GM18517 (cell line): ENCODE measurements at regions not wholly inside any gene's neighbourhood (a gene's known extent, or its start where the extent isn't known, plus 50 kb on each side); places are given as distances from the start of the nearest gene placed in this dataset.
A peak's percentile ranks its signal among the peaks of the same experiment; 100 is the strongest.

Source experiments
- ATAC-seq: cut with Tn5 transposase; IDR thresholded peaks from one replicate; pipeline ENCODE4 v1.9.1; 2021; ENCODE audit warnings: mild to moderate bottlenecking, moderate library complexity; ENCODE audit not compliant: unreplicated experiment

DNA sequence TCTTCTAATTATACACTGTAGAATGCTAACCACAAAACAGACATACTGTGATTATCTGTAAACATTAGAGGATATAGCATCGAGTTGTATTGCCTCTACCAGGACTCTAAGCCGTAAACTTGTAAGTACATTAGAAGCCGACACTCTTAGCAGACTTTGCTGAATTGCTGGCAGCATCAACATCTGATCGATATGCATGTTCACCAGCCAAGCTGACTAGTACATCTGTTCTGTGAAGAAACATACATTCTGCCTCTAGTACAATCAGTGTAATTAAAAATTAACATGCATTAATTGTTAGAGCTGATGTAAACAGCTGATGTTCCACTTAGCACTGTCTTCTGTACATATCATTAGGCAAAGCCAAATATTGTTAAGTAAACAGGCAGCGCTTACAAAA, 502.2 kb downstream of the NR4A2 start:
- no peak for ATAC-seq

DNA sequence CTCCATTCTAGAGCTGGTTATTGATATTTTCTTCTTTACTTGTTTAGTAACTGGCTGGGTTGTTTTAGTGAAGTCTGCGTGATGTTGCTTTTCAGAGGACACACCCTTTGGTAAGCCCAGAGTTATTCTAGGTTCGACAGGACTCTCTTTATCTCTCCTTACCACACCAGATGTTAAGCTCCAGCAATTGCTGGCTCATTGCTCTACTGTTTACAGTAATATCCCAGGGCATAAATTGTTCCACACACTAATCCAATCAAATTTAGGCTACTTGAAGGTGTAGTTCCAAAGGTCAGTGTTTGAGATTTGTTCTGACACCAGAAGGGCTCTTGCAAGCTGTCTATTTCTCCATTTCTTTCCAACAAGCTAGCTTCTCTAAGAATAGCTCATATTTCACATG, 506.6 kb downstream of the NR4A2 start:
- no peak for ATAC-seq

DNA sequence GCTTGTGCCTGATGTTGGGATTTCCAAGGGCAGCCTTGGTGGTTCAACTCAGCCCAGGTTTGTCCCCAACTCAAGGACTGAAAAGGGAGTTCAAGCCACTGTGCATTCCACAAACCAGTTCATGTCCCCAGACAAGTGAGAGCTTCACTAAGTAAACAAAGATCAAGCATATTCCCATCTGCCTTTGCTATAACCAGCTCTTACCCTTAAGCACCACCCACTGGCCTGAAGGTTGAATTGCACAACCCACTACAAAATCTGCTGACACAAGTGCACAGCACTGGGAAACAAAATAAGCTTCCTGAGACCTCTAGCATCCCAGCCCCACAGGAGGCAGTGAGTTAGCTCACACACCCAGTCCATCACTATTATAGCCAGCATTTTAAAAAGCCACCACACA, 516.7 kb downstream of the NR4A2 start:
- peak; percentile 89 for ATAC-seq

DNA sequence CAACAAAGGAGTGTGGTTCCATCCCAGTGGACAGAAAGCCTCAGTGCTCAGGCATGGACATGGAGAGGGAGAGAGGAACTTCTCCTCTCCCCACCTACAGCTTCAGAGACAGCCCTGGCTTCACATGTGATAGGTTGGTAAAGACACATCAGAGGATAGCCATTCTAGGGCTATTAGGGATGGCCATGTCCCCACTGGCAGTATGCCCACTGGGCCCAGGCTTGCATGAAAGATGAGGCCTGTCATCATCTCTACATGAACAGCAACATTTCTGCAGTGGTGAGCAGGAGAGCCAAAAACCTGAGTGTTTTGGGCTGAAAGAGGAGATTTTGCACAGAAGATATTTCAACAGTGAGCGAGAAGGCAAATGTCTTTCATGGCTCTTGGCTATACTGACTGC, 517.2 kb downstream of the NR4A2 start:
- ATAC-seq, result peak; percentile 6

DNA sequence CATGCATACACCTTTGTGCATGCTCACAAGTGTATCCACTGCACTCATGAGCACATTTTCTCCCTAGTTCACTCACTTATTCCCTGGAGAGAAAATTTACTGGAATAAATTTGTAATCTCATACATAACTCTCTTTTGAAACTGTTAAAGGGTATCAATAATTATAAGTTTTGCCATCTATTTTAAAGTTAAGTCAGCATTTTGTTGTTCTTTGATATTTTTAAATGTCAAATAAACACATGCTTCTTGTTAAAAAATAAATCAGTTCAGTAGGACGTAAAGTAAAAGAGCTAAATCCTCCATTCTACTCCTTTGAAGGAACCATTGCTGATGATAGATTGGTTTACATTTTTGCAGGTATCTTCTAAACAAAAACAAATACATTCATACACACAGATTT, 522.1 kb downstream of the NR4A2 start:
- no peak for ATAC-seq

DNA sequence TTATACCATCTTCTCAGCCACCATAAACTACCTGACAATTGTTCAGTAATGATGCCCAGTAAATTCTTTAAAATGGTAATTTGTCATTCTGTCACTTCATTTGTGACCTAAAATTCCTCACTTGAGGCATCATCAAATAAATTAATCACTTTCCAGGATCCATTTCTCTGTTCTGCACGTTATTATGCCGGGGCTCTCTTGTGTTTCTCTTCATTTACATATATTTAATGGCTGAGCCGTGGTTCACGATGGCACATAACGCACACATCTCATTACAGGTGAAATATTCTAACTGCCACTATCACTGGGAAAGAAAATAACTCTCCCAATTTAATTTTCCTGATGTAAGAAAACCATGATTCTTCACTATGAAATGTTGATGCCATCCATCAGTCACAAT, 529.6 kb downstream of the NR4A2 start:
- no peak for ATAC-seq

DNA sequence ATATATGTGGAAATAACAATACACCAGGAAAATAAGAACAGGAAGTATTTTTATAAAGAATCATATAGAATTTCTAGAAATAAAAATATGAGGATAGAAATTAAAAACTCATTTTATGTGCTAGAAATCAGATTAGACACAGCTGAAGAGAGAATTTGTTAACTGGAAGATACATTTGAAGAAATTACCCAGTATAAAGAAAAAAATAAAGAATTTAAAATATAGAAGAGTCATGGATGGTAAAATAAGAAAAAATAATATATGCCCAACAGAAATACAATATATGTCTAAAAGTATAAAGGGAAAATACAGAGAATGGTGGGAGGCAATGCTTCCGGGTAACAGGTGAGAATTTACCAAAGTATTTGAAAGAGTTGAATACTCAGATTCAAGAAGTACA, 539.9 kb downstream of the NR4A2 start:
- no peak for ATAC-seq

DNA sequence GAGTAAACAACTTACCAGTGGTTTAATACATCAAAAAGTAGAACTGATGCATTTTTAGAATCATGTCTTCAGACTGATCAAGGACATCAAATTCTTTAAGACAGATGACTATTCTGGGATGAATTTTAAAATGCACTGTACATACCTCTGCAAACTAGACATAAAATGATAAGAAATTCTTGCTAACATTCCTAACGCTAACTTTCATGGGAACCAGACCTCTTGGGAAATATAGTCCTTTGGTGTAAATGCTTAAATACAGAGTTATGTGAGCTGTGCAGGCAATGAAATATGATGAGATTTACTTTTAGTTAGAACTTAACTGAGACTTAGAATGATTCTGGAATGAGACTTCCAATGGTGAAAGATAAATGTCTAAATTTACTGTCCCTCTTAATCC, 562.0 kb downstream of the NR4A2 start:
- ATAC-seq, result no peak

DNA sequence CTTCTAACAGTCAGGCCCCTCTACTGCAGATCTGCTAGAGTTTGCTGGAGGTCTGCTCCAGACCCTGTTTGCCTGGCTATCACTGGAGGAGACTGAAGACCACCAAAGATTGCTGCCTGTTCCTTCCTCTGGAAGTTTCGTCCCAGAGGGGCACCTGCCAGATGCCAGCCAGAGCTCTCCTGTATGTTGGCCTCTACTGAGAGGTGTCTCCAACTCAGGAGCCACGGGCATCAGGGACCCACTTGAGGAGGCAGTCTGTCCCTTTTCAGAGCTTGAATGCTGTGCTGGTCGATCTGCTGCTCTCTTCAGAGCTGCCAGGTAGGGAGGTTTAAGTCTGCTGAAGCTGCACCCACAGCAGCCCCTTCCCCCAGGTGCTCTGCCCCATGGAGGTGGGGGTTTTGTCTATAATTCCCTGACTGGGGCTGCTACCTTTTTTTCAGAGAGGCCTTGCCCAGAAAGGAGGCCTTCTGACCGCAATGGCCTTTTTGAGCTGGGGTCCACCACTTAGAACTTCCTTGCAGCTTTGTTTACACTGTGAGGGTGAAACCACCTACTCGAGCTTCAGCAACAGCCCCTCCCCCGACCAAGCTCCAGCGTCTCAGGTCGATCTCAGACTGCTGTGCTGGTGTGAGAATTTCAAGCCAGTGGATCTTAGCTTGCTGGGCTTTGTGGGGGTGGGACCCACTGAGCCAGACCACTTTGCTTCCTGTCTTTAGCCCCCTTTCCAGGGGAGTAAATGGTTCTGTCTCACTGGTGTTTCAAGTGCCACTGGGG, 566.0 kb downstream of the NR4A2 start:
- no peak for ATAC-seq

DNA sequence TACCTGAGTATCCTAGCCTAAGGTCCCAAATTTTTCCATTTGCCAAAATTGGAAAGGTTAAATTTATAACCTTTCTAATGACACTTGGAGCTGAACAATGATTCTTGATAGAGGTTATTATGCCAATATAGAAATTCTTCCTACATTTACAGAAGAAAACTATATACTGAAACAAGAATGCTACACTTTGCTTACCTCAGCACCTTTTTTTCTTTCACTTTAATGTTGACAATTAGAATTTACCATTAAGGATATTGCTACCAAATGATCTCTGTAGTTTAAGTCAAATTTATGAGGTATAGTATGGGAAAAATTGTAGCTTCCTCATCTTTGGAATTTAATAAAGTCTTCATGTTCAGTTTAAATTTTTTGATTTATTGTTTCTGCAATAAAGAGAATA, 577.0 kb downstream of the NR4A2 start:
- no peak for ATAC-seq

DNA sequence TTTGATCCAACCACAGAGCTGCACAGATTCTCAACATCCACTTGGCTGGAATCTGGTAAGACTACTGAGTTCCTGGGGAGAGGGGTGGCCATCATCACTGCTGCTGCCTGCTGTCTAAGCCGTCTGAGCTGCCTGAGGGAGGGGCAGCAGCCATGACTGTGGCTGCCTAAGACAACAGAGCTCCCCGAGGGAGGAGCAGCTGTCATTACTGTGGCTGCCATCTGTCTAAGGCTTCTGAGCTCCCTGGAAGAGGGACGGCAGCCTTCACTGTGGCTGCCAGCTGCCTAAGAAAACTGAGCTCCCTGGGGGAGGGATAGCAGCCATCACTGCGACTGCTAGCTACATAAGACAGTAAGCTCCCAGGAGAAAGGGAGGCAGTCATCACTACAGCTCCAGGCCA, 584.4 kb downstream of the NR4A2 start:
- ATAC-seq, result no peak

DNA sequence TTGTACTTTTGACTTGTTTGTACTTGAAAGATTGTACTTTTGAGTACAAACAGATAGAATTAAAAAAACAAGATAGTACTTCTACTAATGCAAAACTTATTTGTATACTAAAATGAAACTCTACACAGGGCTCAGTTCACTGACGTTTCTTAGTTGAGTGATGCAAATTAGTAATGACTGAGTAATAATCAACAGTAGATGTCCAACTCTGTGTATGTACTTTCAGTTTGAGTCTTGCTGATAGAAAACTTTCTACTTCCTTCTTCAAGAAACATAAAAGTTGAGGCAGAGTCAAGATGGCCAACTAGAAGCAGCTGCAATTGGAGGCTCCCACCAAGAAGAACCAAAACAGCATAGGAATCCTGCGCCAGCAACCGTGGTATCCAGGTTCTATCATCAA, 585.0 kb downstream of the NR4A2 start:
- ATAC-seq, result peak; percentile 80

DNA sequence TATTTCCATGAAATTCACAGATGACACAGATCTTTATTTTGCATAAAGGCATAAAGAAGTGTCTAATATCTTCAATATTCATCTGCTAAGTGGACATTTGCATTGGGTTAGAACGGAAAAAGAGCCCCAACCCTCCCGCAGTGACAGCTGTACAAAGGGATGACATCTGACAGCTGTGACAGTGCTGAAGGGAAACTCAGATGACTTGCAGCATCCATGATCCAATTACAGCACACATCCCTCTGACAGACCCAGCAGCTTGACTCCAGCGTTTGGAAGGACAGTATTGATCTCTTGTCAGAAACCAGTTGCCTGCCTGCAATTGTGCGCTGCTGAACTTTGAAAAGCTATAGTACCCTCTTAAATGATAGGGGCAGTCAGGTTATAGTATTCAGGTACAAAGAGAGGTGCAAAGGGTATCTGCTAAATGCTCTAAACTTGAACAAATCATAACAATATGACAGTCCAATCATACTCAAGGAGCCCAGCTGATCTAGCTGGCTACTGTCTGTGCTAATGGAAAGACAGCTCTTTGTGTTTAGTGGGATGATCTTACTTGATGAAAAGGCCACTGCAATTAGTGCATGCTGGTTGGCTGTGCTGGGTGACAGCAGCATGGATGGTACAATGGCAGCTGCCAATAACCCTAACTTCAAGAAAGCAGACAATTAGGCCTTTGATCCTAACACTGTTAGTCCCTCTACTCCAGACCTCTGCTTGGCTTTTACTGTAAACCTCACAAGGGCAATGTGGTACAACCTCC, 599.2 kb downstream of the NR4A2 start:
- ATAC-seq, result no peak

DNA sequence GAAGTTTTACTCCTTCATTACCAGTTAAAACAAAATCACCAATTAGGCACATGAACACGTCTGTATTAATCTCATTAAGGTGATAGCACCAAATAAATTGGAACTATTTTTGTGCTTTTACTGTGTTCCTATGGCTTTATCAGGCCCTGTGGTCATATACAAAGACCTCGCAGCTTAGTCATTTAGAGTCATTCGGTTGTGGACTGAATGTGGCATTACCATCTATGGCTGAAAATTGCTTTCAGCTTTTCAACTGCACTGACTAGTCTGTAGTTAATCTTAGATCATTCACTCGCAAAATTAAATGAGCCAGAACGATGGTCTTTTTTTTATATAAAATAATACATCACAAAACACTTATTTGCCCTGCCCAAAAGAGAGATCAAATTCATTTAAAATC, 601.7 kb downstream of the NR4A2 start:
- no peak for ATAC-seq

DNA sequence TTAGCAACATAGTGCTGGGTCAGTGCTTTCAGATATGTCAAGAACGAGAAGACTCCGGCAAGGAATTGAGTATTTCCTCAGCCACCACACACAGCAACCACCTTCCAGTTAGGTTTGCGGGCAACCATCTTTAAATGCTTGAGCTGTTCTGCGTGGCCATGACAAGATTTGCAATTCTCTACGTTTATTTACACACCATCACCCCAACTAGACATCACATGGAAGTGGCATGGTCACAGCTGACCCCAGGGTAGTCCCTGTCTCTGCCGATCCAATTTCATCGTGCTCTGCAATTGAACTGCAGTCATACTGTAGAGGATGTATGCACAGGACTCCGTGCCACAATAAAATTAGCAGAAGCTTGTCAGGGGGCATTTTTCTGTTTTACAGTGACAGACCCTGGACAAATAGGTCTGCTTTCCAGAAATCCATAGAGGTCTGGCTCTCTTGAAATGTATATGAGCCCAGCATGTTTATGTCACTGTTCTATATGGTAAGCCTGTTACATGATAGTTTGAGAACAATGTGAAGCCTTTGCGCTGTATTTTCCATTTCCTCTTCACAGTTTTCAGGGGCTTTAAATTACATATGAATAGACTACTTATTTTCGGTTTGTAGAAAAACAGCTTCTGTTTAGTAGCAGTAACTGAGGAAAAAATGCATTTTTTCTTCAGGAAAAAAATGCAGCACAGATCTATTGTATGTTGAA, 605.2 kb downstream of the NR4A2 start:
- no peak for ATAC-seq

DNA sequence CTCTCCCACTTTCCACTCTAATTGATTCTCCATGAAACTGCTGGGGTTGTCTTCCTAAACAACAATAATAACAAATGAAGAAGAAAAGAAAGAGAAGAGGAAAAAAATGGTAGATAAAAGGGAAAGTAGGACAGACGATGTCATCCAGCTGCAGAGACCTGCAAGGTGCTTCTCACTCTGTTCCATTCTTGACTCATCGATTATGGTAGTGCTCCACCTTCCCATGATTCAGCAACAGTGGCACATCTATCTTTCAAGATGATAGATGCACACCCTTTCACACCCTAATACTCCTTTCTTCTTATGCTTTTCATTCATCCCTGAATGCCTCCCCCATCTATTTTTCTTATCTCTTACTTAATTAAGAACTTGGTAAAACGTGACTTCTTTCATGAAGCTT, 610.2 kb downstream of the NR4A2 start:
- ATAC-seq, result no peak

DNA sequence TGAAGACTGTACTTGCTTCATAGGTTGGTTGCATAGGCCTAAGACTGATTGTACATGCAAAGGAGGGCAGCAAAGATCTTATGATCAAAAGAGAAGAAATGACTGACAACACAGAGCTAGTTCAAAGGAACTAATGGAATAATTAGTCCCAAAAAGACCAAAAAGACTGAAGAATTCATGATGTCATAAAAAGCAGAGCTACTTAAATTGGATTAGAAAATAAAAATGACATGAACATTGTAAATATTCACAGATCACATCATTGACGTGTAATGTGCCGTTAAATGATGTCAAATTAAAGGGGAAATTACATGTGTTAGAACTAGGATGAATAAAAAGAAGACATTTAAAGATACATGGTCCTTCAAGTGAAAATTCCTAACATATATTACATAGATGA, 616.8 kb downstream of the NR4A2 start:
- no peak for ATAC-seq

DNA sequence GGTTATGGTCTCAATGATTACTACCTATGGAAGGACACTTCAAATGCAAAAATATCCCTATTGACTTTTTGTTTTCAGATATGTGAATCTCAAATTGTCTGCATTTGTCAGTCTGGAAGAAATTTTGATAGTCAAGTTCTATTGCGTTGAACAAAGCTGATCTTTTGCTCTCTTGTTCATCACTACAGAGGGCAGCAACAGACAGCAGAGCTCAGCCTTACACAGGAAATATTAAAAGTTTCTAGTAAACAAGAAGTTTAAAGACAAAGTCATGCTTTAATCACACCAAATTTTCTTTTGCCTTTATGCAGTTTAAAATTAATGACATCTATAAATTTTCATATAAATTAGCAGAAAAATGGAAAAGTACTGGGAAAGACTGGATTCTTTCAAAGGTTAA, 617.5 kb downstream of the NR4A2 start:
- no peak for ATAC-seq

DNA sequence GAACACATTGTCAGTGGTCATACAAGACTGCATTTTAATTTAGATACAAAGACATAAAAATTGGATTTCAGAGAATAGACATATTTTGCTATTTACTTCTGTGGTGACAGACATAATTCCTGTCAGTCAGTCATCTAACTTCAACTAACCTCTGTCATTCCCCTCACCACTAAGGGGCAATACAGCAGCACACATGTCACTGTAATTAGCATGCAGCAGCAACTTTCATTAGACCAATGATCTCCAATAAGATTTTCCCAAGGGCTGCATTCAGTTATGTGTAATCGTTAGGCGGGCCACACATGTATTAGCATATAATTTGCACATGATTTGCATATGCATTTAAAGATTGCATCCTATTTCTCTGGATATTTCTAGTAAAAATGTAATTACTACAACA, 624.5 kb downstream of the NR4A2 start:
- no peak for ATAC-seq

DNA sequence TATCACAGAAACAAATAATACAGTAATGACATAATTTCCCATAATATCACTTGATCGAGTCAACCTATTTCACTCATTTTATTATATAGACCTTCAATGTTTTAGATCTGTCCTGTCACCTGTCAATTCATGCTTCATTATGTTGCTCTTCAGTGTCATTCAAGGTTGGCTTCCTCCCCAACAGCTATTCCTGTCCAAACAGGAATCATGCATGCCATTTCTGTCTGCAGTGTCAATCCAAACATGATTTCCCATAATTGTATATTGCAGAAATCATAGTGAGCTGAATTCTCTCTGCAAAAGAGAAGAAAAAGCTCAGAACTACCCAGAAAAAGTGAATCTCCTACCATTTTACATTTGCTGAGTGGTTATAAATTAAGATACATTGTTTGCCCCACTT, 628.6 kb downstream of the NR4A2 start:
- no peak for ATAC-seq

DNA sequence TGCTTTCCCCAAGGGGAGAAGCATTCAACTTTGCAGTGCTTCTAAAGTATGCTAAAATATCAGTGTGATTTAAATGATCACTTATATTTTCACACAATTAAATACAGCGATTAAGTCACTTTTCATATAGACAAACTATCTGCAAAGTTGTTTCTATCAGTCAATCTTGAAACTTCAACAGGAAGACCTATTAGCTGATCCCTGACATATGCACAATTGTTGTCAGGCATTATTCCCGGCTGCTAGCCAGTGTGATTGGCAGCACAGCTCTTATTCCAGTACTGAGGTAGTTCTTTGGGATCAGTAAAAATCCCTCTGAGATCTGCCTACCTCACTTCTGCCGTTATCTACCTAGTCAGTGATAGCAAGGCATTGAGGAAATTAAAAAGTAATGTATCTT, 629.5 kb downstream of the NR4A2 start:
- ATAC-seq, result no peak

DNA sequence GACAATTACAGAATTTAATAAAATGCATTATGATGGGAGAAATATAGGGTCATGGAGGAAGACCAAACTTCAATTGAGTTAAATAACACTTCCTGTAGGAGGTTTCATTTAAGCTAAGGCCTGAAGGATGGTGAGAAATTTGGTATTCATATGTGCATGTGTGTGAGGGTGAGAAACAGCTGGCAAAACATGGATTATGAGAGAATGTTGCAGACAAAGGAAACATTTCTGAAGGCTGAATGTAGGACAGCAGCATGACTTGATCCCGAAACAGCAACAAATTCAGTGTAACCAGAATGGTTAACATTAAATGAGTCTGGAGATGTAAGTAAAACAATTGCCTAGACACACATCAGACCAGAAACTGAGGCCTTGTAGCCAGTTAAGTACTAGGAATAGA, 630.8 kb downstream of the NR4A2 start:
- ATAC-seq, result no peak
